Lower lobe of right lung (tissue), 2 donors: ENCODE measurements at regions not wholly inside any gene's neighbourhood (a gene's known extent, or its start where the extent isn't known, plus 50 kb on each side); places are given as distances from the start of the nearest gene placed in this dataset.

Experiments
- ATAC-seq, 2 donors: fragments of 200-7000 bp; cut with Tn5 transposase; one replicate each; pipeline ENCODE4 v1.9.1; 2020 to 2022; ENCODE audit warnings: mild to moderate bottlenecking in 2 of 2, moderate library complexity in 2 of 2
- DNase-seq: peaks from one replicate; pipeline ENCODE4 v3.0.0-alpha.2; 2020
- H3K27ac ChIP-seq: fragments of 200-600 bp; one replicate; pipeline ENCODE4 v1.8.0; 2022
- H3K27me3 ChIP-seq: fragments of 200-600 bp; one replicate; pipeline ENCODE4 v1.8.0; 2022; ENCODE audit warnings: low read depth
- H3K36me3 ChIP-seq: fragments of 200-600 bp; one replicate; pipeline ENCODE4 v1.8.0; 2022; ENCODE audit warnings: mild to moderate bottlenecking
- H3K4me1 ChIP-seq: fragments of 200-600 bp; one replicate; pipeline ENCODE4 v1.8.0; 2022
- H3K4me3 ChIP-seq: fragments of 200-600 bp; one replicate; pipeline ENCODE4 v1.8.0; 2022; ENCODE audit warnings: mild to moderate bottlenecking
- H3K9me3 ChIP-seq: fragments of 200-600 bp; one replicate; pipeline ENCODE4 v1.8.0; 2022
- intact Hi-C: fragments of 100-400 bp; cut with DNase I; formaldehyde crosslinking; loops from one replicate; pipeline ENCODE4 v1.11.0; 2022
- TF ChIP-seq, protein P1 (sequence below): fragments of 200-600 bp; IDR thresholded peaks from one replicate; pipeline ENCODE4 v1.8.0; 2022; ENCODE audit warnings: antibody characterized with exemption, mild to moderate bottlenecking
- donor health status: DM: no; HTN: yes; CAD: no; lungs with severe emphysema.

DNA sequence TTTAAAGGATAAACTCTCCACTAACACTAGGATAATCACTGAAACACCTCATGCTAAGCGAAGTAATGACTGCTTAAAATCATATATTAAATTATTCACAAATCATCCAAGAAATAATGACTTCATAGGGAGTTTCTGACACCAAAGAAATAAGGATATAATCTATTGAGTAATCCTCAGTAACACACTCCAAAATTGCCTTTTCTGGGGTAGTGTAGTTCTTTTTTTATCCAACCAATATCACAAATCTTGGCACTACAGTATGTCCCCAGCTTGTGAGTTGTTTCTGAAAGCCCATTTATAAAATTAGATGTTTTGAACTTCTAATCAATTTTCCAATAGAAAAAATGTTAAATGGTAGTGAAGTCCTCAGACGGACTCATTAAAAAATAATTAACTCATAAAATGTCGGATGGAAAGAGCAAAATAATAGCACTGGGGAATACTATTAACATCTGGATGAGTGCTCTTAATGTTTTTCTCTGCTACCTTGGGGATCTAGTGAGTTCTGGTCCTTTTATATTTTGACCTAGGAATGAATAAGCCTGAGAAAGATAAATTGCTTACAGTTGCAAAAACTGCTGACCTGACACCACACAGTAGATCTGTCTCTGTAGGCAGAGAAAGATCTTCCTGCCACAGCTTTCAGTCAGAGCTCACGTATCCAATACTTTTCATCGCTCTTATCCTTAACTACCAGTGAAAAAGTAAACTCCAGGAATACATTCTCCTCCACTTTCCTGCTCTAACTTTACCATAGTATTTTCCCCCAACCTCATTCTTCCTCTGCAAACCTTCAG is 618.5 kb upstream of the ANKRD30A start:
- intact Hi-C loops, result no loop called here
- TF ChIP-seq, protein P1, sequence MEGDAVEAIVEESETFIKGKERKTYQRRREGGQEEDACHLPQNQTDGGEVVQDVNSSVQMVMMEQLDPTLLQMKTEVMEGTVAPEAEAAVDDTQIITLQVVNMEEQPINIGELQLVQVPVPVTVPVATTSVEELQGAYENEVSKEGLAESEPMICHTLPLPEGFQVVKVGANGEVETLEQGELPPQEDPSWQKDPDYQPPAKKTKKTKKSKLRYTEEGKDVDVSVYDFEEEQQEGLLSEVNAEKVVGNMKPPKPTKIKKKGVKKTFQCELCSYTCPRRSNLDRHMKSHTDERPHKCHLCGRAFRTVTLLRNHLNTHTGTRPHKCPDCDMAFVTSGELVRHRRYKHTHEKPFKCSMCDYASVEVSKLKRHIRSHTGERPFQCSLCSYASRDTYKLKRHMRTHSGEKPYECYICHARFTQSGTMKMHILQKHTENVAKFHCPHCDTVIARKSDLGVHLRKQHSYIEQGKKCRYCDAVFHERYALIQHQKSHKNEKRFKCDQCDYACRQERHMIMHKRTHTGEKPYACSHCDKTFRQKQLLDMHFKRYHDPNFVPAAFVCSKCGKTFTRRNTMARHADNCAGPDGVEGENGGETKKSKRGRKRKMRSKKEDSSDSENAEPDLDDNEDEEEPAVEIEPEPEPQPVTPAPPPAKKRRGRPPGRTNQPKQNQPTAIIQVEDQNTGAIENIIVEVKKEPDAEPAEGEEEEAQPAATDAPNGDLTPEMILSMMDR, result no peak
- H3K4me3 ChIP-seq, result no peak overlapping the region
- DNase-seq (no peak), ATAC-seq (no peak)
- H3K27ac ChIP-seq, result no peak overlapping the region
- no peaks in the 10 kb centered on the region for H3K36me3 ChIP-seq
- no peaks in the 10 kb centered on the region for H3K27me3 ChIP-seq
- no peaks in the 10 kb centered on the region for H3K9me3 ChIP-seq
- no peaks in the 10 kb centered on the region for H3K4me1 ChIP-seq

DNA sequence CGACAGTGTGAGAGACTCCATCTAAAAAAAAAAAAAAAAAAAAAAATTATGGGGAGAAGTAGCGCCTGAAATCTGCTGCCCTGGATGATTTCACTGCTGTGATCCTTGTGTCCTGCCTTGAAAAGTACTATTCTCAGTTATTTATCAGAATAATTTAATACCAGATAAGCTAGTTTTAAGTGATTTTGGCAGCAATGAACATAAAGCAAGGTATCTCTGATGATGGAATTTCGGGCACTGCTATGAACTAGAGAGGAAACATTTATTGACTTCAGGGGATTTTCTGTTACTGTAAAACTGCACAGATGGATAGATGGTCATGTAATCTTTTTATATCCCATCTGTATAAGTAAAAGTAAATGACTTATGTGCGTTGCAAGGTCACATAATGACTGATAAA is 619.1 kb upstream of the ANKRD30A start:
- intact Hi-C loops, result no loop called here
- H3K4me1 ChIP-seq, result no peaks in the 10 kb centered on the region
- H3K36me3 ChIP-seq, result no peaks in the 10 kb centered on the region
- no peak overlapping the region for H3K27ac ChIP-seq
- no peaks in the 10 kb centered on the region for H3K9me3 ChIP-seq
- H3K27me3 ChIP-seq, result no peaks in the 10 kb centered on the region
- H3K4me3 ChIP-seq, result no peak overlapping the region
- no peak for DNase-seq
- no peak for ATAC-seq
- TF ChIP-seq, protein P1, result no peak

DNA sequence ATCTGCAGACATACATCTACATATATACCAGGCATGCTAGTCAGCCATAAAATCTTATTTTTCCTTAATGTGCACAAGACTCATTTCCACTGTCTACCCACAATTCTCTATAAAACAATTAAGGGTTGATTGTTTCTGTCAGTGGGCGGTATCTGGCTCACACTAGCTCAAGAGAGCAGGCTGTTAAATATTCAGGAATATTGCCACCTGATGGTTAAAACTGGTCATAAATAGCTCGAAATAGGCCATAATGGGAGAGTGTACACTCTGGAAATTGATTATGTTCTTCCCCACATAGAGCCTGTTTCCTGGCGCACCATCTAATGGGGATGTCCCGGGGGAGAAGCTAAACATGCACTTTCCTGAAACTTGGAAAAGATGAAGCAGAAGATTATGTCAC is 620.6 kb upstream of the ANKRD30A start:
- DNase-seq, result no peak
- Histone ChIP-seq H3K4me3 (no peak overlapping the region), H3K36me3 (no peaks in the 10 kb centered on the region), H3K9me3 (no peaks in the 10 kb centered on the region), H3K27ac (no peak overlapping the region), H3K4me1 (no peaks in the 10 kb centered on the region), H3K27me3 (no peaks in the 10 kb centered on the region)
- intact Hi-C loops, result no loop called here
- ATAC-seq, result no peak
- TF ChIP-seq, protein P1, result no peak

DNA sequence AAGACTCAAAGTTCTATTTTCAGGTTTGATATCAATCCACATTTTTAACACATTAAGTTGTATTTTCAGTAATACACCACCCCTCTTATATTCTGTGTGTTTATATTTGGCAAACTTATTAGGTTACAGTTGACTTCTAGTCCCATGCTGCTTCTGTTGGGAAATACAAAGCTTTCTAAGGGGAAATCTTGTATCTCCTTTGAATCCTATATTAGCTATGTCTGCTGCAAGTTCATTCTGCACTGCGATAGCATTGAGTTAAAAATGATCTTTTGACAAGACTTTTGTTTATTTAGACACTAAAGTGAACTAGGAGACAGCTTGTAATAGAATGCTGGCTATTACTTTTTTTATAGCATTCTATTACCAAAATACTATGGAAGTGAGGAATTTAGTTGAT is 625.1 kb upstream of the ANKRD30A start:
- Histone ChIP-seq H3K4me1 (no peaks in the 10 kb centered on the region), H3K36me3 (no peaks in the 10 kb centered on the region), H3K27me3 (no peaks in the 10 kb centered on the region), H3K4me3 (no peak overlapping the region), H3K27ac (no peak overlapping the region), H3K9me3 (no peaks in the 10 kb centered on the region)
- intact Hi-C loops, result no loop called here
- DNase-seq (no peak), ATAC-seq (no peak)
- TF ChIP-seq, protein P1, result no peak

DNA sequence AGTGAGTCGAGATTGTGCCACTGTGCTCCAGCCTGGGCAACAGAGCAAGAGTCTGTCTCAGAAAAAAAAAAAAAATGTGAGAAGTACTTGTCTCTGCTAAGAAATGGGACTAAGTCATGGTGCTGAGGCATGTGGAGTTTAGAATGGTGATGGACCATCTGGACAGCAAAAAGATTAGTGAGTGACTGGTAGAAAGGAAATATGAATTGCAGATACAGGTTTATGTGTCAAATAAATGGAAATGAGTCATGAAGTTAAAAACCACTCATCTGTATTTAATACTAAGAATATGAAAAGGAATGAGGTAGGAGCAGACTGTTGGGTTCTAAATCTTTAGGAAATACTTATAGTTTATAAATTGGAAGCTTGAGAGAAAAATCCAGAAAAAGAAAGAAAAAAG is 625.7 kb upstream of the ANKRD30A start:
- Histone ChIP-seq H3K27ac (no peak overlapping the region), H3K27me3 (no peaks in the 10 kb centered on the region), H3K4me3 (no peak overlapping the region), H3K9me3 (no peaks in the 10 kb centered on the region), H3K36me3 (no peaks in the 10 kb centered on the region), H3K4me1 (no peaks in the 10 kb centered on the region)
- ATAC-seq (no peak), DNase-seq (no peak)
- TF ChIP-seq, protein P1, result no peak
- intact Hi-C loops, result no loop called here
